ENCODE measurements at regions not wholly inside any gene's neighbourhood (a gene's known extent, or its start where the extent isn't known, plus 50 kb on each side); places are given as distances from the start of the nearest gene placed in this dataset.

GRCh38 chr13:53562419-53562818, 533.8 kb downstream of the OLFM4 start:
- Histone ChIP-seq H3K27me3 (replicated peaks in 1 of 4; ENCODE audit: control insufficient read depth in 3 of 4, extremely low read depth in 1 of 4, insufficient read depth in 3 of 4, low read length in 3 of 4) (no peaks in the 10 kb centered on the region), H3K4me2 (ENCODE audit: insufficient read depth in 1 of 2, low read depth in 2 of 2, low read length in 2 of 2) (no peak overlapping the region), H4K91ac (replicated peaks; ENCODE audit: insufficient read length, low read length) (no peak overlapping the region), H3K4me3 (ENCODE audit: extremely low read depth in 1 of 4, insufficient read depth in 2 of 4, low read depth in 3 of 4, low read length in 4 of 4) (no peak overlapping the region), H3K4ac (replicated peaks; ENCODE audit: insufficient read length, low read depth, low read length) (no peak overlapping the region), H3K9me3 (ENCODE audit: insufficient read depth in 2 of 2, low read depth in 1 of 2, low read length in 1 of 2) (no peaks in the 10 kb centered on the region), H2BK15ac (ENCODE audit: low read length) (no peak overlapping the region), H2AK5ac (ENCODE audit: low read depth, low read length) (no peak overlapping the region), H4K8ac (ENCODE audit: extremely low read depth, insufficient read depth, low read length) (no peak overlapping the region), H3K56ac (replicated peaks; ENCODE audit: insufficient read length, low read depth, low read length) (no peak overlapping the region), H3K23ac (ENCODE audit: insufficient read length) (no peak overlapping the region), H3K18ac (ENCODE audit: extremely low read depth, low read length) (no peak overlapping the region), H2BK120ac (replicated peaks; ENCODE audit: low read depth, low read length) (no peak overlapping the region), H3K27ac (ENCODE audit: low read depth, low read length) (no peak overlapping the region), H3K36me3 (ENCODE audit: control insufficient read depth in 2 of 4, insufficient read depth in 4 of 4, low read length in 3 of 4) (no peaks in the 10 kb centered on the region), H4K5ac (ENCODE audit: insufficient read length, low read depth, low read length) (no peak overlapping the region), H3K79me1 (ENCODE audit: low read depth, low read length) (no peaks in the 10 kb centered on the region), H3K79me2 (ENCODE audit: control insufficient read depth in 1 of 2, insufficient read depth in 2 of 2, low read length in 2 of 2) (no peaks in the 10 kb centered on the region), H3K14ac (ENCODE audit: insufficient read length) (no peak overlapping the region), H4K20me1 (replicated peaks in 1 of 2; ENCODE audit: control insufficient read depth in 1 of 2, insufficient read depth in 2 of 2, low read length in 2 of 2) (no peaks in the 10 kb centered on the region), H2BK5ac (ENCODE audit: low read depth, low read length) (no peak overlapping the region), H2AFZ (ENCODE audit: low read length) (no peak overlapping the region), H3K9ac (replicated peaks in 1 of 4; ENCODE audit: extremely low read depth in 1 of 4, low read depth in 3 of 4, low read length in 3 of 4) (no peak overlapping the region), H3K4me1 (replicated peaks in 1 of 4; ENCODE audit: control insufficient read depth in 3 of 4, insufficient read depth in 4 of 4, low read length in 3 of 4) (no peaks in the 10 kb centered on the region), H2BK12ac (ENCODE audit: low read depth, low read length) (no peak overlapping the region), H2BK20ac (ENCODE audit: low read length) (no peak overlapping the region), H3K23me2 (ENCODE audit: low read depth, low read length) (no peaks in the 10 kb centered on the region)
- DNase-seq (ENCODE audit: low read depth in 1 of 2, low spot score in 2 of 2) (no peak), FAIRE-seq (no peak)
- ChIA-PET POLR2A (ENCODE audit: partially characterized antibody) (no interaction called here), CTCF (ENCODE audit: partially characterized antibody) (no interaction called here)
- 93% methylated on average over 2 of the region's 2 CpGs; no CpG with 5 or more reads in 1 of the 2 experiments for WGBS, 2 experiments (ENCODE audit: extremely low coverage in 1 of 2, insufficient coverage in 1 of 2, insufficient read length in 1 of 2, insufficient replicate concordance in 2 of 2, low coverage in 1 of 2, low lambda C conversion rate in 2 of 2, missing lambda C conversion rate in 1 of 2)
- TF ChIP-seq, protein P1, sequence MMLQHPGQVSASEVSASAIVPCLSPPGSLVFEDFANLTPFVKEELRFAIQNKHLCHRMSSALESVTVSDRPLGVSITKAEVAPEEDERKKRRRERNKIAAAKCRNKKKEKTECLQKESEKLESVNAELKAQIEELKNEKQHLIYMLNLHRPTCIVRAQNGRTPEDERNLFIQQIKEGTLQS (IDR thresholded peaks at IDR 0.05; ENCODE audit: insufficient read depth, low read depth, low read length) = no peak
- TF ChIP-seq SP2 (IDR thresholded peaks at IDR 0.05; ENCODE audit: low read length) = no peak
